Fibroblast of lung (primary cell): ENCODE measurements at regions not wholly inside any gene's neighbourhood (a gene's known extent, or its start where the extent isn't known, plus 50 kb on each side); places are given as distances from the start of the nearest gene placed in this dataset.

Source experiments
- DNase-seq, 2 donors: peaks; one replicate each; pipeline versions ENCODE4 v3.0.0 to v3.0.0-alpha.2; 2010; ENCODE audit warnings: low read depth in 2 of 2
- H2AFZ ChIP-seq: 2 replicates; pipeline ENCODE4 v1.5.1; 2012; ENCODE audit warnings: low read length, control low read depth, inconsistent platforms
- H3K27ac ChIP-seq: 2 replicates; pipeline ENCODE4 v1.5.1; 2011; ENCODE audit warnings: low read length, control low read depth; ENCODE audit not compliant: insufficient read depth
- H3K27me3 ChIP-seq: 2 replicates; pipeline ENCODE4 v1.5.1; 2011; ENCODE audit warnings: mild to moderate bottlenecking, low read length; ENCODE audit not compliant: control insufficient read depth, insufficient read depth
- H3K36me3 ChIP-seq: 2 replicates; pipeline ENCODE4 v1.5.1; 2011; ENCODE audit warnings: low read length; ENCODE audit not compliant: control insufficient read depth, insufficient read depth
- H3K4me1 ChIP-seq: 2 replicates; pipeline ENCODE4 v1.5.1; 2011; ENCODE audit warnings: low read length; ENCODE audit not compliant: control insufficient read depth, insufficient read depth; ENCODE audit errors: extremely low read depth
- H3K4me2 ChIP-seq: 2 replicates; pipeline ENCODE4 v1.5.1; 2011; ENCODE audit warnings: low read length, control low read depth; ENCODE audit not compliant: insufficient read depth; ENCODE audit errors: extremely low read depth
- H3K4me3 ChIP-seq, 4 experiments: fragments of 200-600 bp in 1 of 4; sonication (generic) in 1 of 4; replicated peaks in 1 of 4; 2 replicates each; pipeline ENCODE4 v1.5.1; 2011 to 2016; ENCODE audit warnings: low read length in 4 of 4, low read depth in 3 of 4, mild to moderate bottlenecking in 3 of 4, control low read depth in 2 of 4, inconsistent platforms in 1 of 4, mixed read lengths in 1 of 4; ENCODE audit not compliant: insufficient read depth in 1 of 4; ENCODE audit errors: control extremely low read depth in 1 of 4
- H3K79me2 ChIP-seq: 2 replicates; pipeline ENCODE4 v1.5.1; 2012; ENCODE audit warnings: mild to moderate bottlenecking, low read length, inconsistent platforms; ENCODE audit not compliant: control insufficient read depth, insufficient read depth
- H3K9ac ChIP-seq: 2 replicates; pipeline ENCODE4 v1.5.1; 2011; ENCODE audit warnings: mild to moderate bottlenecking, low read length, control low read depth; ENCODE audit not compliant: insufficient read depth
- H3K9me3 ChIP-seq: 2 replicates; pipeline ENCODE4 v1.5.1; 2012; ENCODE audit warnings: low read depth, low read length; ENCODE audit not compliant: control insufficient read depth, insufficient read depth
- H4K20me1 ChIP-seq: 2 replicates; pipeline ENCODE4 v1.5.1; 2011; ENCODE audit warnings: low read length; ENCODE audit not compliant: control insufficient read depth, insufficient read depth; ENCODE audit errors: extremely low read depth
- EZH2 ChIP-seq: IDR thresholded peaks from 2 replicates; pipeline ENCODE4 v1.5.1; 2012; ENCODE audit warnings: low read length, control low read depth, mild to moderate bottlenecking; ENCODE audit errors: missing control alignments
- TF ChIP-seq, protein P1 (sequence below), 2 donors: IDR thresholded peaks in 1 of 2; conservative IDR thresholded peaks in 1 of 2; 1 replicate in 1 of 2; 2 replicates in 1 of 2; pipeline ENCODE4 v1.5.1; 2011 to 2012; ENCODE audit warnings: low read length in 2 of 2, control low read depth in 1 of 2, inconsistent platforms in 1 of 2, low read depth in 1 of 2, mild to moderate bottlenecking in 1 of 2

DNA sequence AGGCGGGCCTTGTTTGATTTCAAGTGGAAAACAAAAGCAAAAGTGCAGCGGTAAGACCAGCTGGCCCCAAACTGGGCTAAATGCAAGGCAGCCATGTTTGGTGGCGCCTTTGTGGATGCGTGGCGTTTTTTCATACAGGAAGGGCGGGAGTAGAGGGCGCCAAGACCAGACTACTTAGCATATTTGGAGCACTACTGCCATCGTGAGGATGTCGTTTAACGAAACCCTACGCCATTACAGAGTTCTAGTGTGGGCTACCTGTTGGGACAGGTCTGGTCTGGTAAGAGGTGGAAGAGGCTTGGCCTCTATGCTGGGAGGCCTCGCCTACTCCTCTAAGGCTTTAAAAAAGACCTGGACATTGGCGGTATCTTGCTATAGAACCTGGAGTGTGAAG, 230.7 kb upstream of the STK26 start:
- Histone ChIP-seq H2AFZ (peak overlapping the region; percentile 46), H3K27ac (no peak overlapping the region), H4K20me1 (no peaks in the 10 kb centered on the region), H3K79me2 (no peaks in the 10 kb centered on the region), H3K9ac (no peak overlapping the region), H3K4me3 (peak overlapping the region in 2 of 4 experiments; percentile 34 to 41), H3K4me1 (no peaks in the 10 kb centered on the region), H3K4me2 (peak overlapping the region; percentile 80), H3K27me3 (peaks cover 5% of the 10 kb centered on the region), H3K36me3 (no peaks in the 10 kb centered on the region), H3K9me3 (no peaks in the 10 kb centered on the region)
- DNase-seq = peak in 1 of 2 donors; percentile 83
- no peak for TF ChIP-seq EZH2
- TF ChIP-seq, protein P1, sequence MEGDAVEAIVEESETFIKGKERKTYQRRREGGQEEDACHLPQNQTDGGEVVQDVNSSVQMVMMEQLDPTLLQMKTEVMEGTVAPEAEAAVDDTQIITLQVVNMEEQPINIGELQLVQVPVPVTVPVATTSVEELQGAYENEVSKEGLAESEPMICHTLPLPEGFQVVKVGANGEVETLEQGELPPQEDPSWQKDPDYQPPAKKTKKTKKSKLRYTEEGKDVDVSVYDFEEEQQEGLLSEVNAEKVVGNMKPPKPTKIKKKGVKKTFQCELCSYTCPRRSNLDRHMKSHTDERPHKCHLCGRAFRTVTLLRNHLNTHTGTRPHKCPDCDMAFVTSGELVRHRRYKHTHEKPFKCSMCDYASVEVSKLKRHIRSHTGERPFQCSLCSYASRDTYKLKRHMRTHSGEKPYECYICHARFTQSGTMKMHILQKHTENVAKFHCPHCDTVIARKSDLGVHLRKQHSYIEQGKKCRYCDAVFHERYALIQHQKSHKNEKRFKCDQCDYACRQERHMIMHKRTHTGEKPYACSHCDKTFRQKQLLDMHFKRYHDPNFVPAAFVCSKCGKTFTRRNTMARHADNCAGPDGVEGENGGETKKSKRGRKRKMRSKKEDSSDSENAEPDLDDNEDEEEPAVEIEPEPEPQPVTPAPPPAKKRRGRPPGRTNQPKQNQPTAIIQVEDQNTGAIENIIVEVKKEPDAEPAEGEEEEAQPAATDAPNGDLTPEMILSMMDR (conservative IDR thresholded peaks at IDR 0.05 in 1 of 2, IDR thresholded peaks at IDR 0.05 in 1 of 2; ENCODE audit: low read depth in 1 of 2, low read length in 2 of 2) = no peak

DNA sequence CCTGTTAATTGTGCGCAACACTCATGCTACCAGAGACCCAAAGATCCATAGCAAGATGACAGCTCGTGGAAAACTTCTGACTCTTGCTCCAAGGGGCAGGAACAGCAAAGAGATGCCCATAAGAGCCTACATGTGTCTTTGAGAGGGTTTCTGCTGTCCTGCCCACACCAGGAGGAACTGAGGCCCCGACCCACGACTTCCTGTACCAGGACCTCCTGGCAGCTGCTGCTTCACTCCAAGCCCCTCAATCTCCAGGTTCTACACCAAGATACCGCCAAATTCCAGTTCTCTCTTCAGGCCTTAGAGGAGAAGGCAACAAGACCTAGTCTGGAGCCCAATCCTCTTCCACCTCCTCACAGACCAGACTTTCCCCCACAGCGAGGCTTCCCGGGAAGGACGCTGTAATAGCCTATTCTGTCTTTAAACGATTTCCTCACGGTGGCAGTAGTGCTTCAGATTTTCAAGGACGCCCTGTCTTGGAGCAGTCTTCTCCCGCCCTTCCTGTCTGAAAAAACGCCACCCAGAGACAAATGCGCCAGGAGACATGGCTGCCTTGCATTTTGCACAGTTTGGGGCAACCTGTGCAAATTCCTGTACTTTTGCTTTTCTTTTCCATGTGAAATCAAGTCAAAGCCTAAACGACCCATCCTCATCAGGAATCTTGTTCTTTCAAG, 230.2 kb upstream of the STK26 start:
- Histone ChIP-seq H3K9ac (no peak overlapping the region), H3K27ac (peak overlapping the region; percentile 61), H3K4me1 (no peaks in the 10 kb centered on the region), H3K9me3 (no peaks in the 10 kb centered on the region), H3K27me3 (peaks cover 5% of the 10 kb centered on the region), H3K79me2 (no peaks in the 10 kb centered on the region), H3K4me2 (peak overlapping the region; percentile 80), H4K20me1 (no peaks in the 10 kb centered on the region), H3K4me3 (peak overlapping the region in 2 of 4 experiments; percentile 34 to 41), H3K36me3 (no peaks in the 10 kb centered on the region), H2AFZ (peak overlapping the region; percentile 46)
- TF ChIP-seq, protein P1 (conservative IDR thresholded peaks at IDR 0.05 in 1 of 2, IDR thresholded peaks at IDR 0.05 in 1 of 2; ENCODE audit: low read depth in 1 of 2, low read length in 2 of 2) = no peak
- no peak for TF ChIP-seq EZH2
- peak in 1 of 2 donors; percentile 81 for DNase-seq

DNA sequence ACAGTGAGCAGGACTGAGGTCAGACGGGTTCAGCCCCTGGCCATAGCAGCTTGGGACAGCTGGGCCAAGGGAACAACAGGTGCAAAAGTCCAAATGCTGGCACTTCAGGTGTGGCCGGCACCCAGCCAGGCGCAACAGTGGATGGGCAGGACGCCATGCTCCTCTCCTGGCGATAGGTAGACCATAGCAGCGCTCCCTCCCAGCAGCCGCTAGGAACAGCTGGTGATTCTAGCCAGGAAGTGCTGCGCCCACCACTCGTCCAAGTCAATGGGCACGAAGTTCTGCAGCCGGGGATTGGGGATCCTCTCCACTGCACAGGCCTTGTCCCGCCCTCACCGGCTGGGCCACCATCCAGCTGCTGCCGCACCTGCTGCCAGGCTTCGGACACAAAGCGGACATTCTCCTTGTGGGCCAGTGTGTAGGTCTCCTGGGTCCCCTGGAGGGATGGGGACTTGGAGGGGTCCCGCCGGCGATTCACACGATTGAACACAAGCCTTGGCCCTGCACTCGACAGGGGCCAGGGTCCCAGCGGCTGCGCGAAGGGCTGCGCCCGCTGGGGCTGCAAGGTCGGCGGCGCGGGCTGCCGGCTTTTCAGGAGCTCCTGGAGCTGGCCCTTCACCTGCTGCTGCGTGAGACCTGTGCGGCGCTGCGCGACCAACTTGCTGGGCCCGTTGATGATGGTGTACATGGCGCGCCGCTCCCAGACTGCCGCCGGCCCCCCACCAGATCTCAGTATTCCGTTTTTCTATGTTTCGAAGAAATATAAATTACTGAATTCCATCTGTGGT, 227.5 kb upstream of the STK26 start:
- Histone ChIP-seq H3K36me3 (no peaks in the 10 kb centered on the region), H3K4me3 (no peak overlapping the region), H3K27me3 (peaks cover 5% of the 10 kb centered on the region), H3K4me2 (no peak overlapping the region), H2AFZ (no peak overlapping the region), H3K4me1 (no peaks in the 10 kb centered on the region), H3K9ac (no peak overlapping the region), H3K27ac (no peak overlapping the region), H3K9me3 (no peaks in the 10 kb centered on the region), H4K20me1 (no peaks in the 10 kb centered on the region), H3K79me2 (no peaks in the 10 kb centered on the region)
- no peak for TF ChIP-seq EZH2
- DNase-seq = no peak
